ENCODE measurements at regions not wholly inside any gene's neighbourhood (a gene's known extent, or its start where the extent isn't known, plus 50 kb on each side); places are given as distances from the start of the nearest gene placed in this dataset.
"Not testable (repeated sequence)": the region's sequence is repeated elsewhere in the genome, so short reads cannot be mapped to it uniquely, and the experiment has no call there.

DNA sequence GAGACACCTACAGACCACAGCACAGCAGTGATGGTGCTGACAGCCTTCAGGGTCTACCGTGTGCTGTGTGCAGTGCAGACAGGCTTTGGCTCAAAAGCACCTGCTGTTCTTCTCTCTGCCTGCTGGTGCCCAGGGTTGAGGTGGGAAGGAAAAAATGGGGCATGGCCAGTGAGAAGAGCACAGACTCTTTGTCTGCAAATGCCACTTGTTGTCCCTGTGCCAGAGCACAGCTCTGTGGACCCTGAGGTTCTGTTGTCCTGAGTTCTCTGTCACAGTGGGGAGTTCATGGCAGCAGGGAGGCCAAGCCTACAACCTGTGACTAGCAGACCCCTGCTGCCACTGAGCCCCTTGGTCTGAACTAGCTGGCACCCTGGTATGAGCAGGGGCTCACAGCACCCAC, 376.7 kb downstream of the GLRX3 start:
- H3K9me3 Mint-ChIP-seq (ENCODE audit: low read depth, unreplicated experiment), result peaks cover 8% of the 10 kb centered on the region
- no peak overlapping the region for H3K4me3 Mint-ChIP-seq (ENCODE audit: low read depth, unreplicated experiment)
- TF ChIP-seq, protein P1, sequence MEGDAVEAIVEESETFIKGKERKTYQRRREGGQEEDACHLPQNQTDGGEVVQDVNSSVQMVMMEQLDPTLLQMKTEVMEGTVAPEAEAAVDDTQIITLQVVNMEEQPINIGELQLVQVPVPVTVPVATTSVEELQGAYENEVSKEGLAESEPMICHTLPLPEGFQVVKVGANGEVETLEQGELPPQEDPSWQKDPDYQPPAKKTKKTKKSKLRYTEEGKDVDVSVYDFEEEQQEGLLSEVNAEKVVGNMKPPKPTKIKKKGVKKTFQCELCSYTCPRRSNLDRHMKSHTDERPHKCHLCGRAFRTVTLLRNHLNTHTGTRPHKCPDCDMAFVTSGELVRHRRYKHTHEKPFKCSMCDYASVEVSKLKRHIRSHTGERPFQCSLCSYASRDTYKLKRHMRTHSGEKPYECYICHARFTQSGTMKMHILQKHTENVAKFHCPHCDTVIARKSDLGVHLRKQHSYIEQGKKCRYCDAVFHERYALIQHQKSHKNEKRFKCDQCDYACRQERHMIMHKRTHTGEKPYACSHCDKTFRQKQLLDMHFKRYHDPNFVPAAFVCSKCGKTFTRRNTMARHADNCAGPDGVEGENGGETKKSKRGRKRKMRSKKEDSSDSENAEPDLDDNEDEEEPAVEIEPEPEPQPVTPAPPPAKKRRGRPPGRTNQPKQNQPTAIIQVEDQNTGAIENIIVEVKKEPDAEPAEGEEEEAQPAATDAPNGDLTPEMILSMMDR (IDR thresholded peaks at IDR 0.05; ENCODE audit: unreplicated experiment), result no peak
- CTCF ChIA-PET, result no interaction called here
- no peaks in the 10 kb centered on the region for H3K36me3 Mint-ChIP-seq (ENCODE audit: insufficient read depth, unreplicated experiment)
- H3K27ac Mint-ChIP-seq (ENCODE audit: unreplicated experiment), result no peak overlapping the region
- BruUV-seq (replicated peaks), result no TSS peak
- intact Hi-C loops (cut with micrococcal nuclease; ENCODE audit: unreplicated experiment), result no loop called here
- no peak for DNase-seq
- H3K4me1 Mint-ChIP-seq (ENCODE audit: low read depth, unreplicated experiment), result no peaks in the 10 kb centered on the region
- no peaks in the 10 kb centered on the region for H3K27me3 Mint-ChIP-seq (ENCODE audit: unreplicated experiment)

DNA sequence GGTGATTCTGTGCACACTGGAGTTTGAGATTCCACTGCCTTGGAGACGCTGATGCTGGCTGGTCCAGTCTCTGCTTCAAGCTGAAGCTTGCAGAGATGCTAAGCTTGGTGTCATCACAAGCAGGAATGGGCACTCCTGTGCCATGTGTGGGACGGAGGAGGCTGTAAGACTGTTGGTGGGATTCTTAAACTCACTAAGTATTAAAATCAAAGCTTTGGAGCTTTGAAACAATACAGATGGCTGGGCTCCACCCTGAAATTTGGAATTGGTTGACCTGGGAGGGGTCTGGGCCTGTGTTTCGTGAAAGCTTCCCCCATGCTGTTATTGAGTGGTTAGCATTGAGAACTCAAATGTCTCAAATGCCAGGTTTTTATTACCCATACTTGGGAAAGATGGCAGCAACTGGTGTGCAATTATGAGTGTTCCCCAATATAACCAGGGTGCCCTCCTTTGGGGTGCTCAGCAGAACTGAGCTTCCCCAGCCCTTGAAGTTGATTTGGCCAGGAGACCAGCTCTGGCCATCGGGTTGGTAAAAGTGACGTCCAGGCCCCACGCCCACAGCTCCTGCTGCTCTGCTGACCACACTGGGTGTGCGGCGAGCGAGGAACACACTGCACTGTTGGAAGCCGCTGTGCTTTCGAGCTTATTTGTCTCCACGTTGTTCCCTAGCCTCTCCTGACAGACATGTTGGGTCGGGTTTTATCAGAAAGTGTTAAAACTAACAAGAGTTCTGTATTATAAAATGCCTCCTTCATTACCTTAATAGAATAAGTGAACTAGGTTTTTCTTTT, 377.7 kb downstream of the GLRX3 start:
- Mint-ChIP-seq H3K36me3 (ENCODE audit: insufficient read depth, unreplicated experiment) (no peaks in the 10 kb centered on the region), H3K4me1 (ENCODE audit: low read depth, unreplicated experiment) (no peaks in the 10 kb centered on the region), H3K4me3 (ENCODE audit: low read depth, unreplicated experiment) (no peak overlapping the region), H3K27ac (ENCODE audit: unreplicated experiment) (no peak overlapping the region), H3K9me3 (ENCODE audit: low read depth, unreplicated experiment) (peaks cover 4% of the 10 kb centered on the region), H3K27me3 (ENCODE audit: unreplicated experiment) (no peaks in the 10 kb centered on the region)
- BruUV-seq (replicated peaks), result no TSS peak
- DNase-seq, result no peak
- CTCF ChIA-PET, result no interaction called here
- intact Hi-C loops (cut with micrococcal nuclease; ENCODE audit: unreplicated experiment), result no loop called here
- TF ChIP-seq, protein P1 (IDR thresholded peaks at IDR 0.05; ENCODE audit: unreplicated experiment), result no peak

DNA sequence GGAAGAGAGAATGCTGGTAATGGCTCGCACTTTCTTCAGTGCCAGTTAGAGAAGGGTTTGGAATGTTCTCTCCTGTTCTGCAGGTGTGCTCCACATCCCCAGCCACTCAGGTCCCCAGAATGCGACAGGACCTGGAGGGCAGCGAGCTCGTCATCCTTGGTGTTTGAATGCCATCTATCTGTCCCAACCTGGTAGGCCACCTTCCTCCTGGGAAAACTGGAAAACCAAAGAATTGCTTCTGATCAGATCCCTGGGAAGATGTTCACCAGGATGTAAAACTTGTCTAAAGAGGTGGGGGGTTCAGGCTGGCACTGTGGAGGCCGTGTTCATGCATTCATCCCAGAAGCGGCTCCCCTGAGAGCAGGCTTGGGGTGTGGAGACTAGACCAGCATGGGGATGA, 379.5 kb downstream of the GLRX3 start:
- CTCF ChIA-PET, result no interaction called here
- Mint-ChIP-seq H3K27me3 (ENCODE audit: unreplicated experiment) (no peaks in the 10 kb centered on the region), H3K27ac (ENCODE audit: unreplicated experiment) (no peak overlapping the region), H3K4me1 (ENCODE audit: low read depth, unreplicated experiment) (no peaks in the 10 kb centered on the region), H3K36me3 (ENCODE audit: insufficient read depth, unreplicated experiment) (no peaks in the 10 kb centered on the region), H3K4me3 (ENCODE audit: low read depth, unreplicated experiment) (no peak overlapping the region), H3K9me3 (ENCODE audit: low read depth, unreplicated experiment) (peaks cover 11% of the 10 kb centered on the region)
- BruUV-seq (replicated peaks), result no TSS peak
- intact Hi-C loops (cut with micrococcal nuclease; ENCODE audit: unreplicated experiment), result no loop called here
- TF ChIP-seq, protein P1 (IDR thresholded peaks at IDR 0.05; ENCODE audit: unreplicated experiment), result no peak
- DNase-seq, result no peak

DNA sequence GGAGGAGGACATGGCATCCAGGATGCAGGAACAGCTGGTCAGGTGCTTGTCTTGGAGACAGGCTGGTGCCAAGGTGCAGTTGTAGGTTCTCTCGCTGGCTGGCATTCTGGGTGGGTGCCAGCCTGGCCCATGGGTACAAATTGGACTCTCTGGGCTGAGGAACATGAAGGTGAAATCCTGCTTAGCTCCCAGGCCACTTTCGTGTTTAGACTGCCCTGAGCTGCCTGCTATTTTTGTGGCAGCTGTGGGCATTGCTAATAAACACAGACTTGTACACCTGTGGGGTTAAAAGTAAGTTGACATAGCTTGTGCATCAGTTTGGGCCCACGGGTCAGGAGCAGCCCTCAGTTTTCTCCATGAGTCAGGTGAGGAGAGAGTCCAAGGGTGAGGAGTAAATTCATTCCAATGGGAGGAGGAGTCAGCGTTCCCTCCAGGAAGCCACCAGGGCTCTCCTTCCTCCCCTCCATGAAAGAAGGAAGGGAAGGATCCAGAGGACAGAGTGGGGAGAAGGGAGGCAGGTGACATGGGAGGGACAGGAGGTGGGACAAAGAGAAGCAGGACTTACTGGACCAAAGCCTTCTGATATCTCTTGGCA, 380.0 kb downstream of the GLRX3 start:
- no peaks in the 10 kb centered on the region for H3K4me1 Mint-ChIP-seq (ENCODE audit: low read depth, unreplicated experiment)
- no peaks in the 10 kb centered on the region for H3K36me3 Mint-ChIP-seq (ENCODE audit: insufficient read depth, unreplicated experiment)
- CTCF ChIA-PET, result no interaction called here
- no peak for DNase-seq
- H3K27me3 Mint-ChIP-seq (ENCODE audit: unreplicated experiment), result no peaks in the 10 kb centered on the region
- BruUV-seq (replicated peaks), result no TSS peak
- intact Hi-C loops (cut with micrococcal nuclease; ENCODE audit: unreplicated experiment), result no loop called here
- no peak overlapping the region for H3K4me3 Mint-ChIP-seq (ENCODE audit: low read depth, unreplicated experiment)
- peaks cover 13% of the 10 kb centered on the region for H3K9me3 Mint-ChIP-seq (ENCODE audit: low read depth, unreplicated experiment)
- no peak overlapping the region for H3K27ac Mint-ChIP-seq (ENCODE audit: unreplicated experiment)
- TF ChIP-seq, protein P1 (IDR thresholded peaks at IDR 0.05; ENCODE audit: unreplicated experiment), result no peak

DNA sequence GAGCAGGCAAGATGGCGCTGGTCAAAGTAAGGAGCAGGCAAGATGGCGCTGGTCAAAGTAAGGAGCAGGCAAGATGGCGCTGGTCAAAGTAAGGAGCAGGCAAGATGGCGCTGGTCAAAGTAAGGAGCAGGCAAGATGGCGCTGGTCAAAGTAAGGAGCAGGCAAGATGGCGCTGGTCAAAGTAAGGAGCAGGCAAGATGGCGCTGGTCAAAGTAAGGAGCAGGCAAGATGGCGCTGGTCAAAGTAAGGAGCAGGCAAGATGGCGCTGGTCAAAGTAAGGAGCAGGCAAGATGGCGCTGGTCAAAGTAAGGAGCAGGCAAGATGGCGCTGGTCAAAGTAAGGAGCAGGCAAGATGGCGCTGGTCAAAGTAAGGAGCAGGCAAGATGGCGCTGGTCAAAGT, 382.7 kb downstream of the GLRX3 start:
- CTCF ChIA-PET; intact Hi-C loops (cut with micrococcal nuclease; ENCODE audit: unreplicated experiment); BruUV-seq (replicated peaks); H3K27me3 Mint-ChIP-seq (ENCODE audit: unreplicated experiment); DNase-seq; H3K27ac Mint-ChIP-seq (ENCODE audit: unreplicated experiment); H3K36me3 Mint-ChIP-seq (ENCODE audit: insufficient read depth, unreplicated experiment); H3K4me3 Mint-ChIP-seq (ENCODE audit: low read depth, unreplicated experiment); H3K4me1 Mint-ChIP-seq (ENCODE audit: low read depth, unreplicated experiment): not testable (repeated sequence)
- peaks cover 18% of the 10 kb centered on the region for H3K9me3 Mint-ChIP-seq (ENCODE audit: low read depth, unreplicated experiment)
